ENCODE measurements at regions not wholly inside any gene's neighbourhood (a gene's known extent, or its start where the extent isn't known, plus 50 kb on each side); places are given as distances from the start of the nearest gene placed in this dataset.

- TF ChIP-seq CTCF (conservative IDR thresholded peaks at IDR 0.05; ENCODE audit: low read depth, low read length) (no peak), POLR2A (IDR thresholded peaks at IDR 0.05; ENCODE audit: low read depth, low read length) (no peak)
Observed at GRCh38 chr14:42045383-42045782, 438.7 kb downstream of the LRFN5 start.
